Erythroblast (primary cell): ENCODE measurements at regions not wholly inside any gene's neighbourhood (a gene's known extent, or its start where the extent isn't known, plus 50 kb on each side); places are given as distances from the start of the nearest gene placed in this dataset.

ENCODE experiments used
- GATA1 ChIP-seq: IDR thresholded peaks from 2 replicates; pipeline ENCODE4 v1.6.1; 2011; ENCODE audit warnings: low read depth, mild to moderate bottlenecking, control low read depth, low read length, moderate library complexity
- POLR2A ChIP-seq: IDR thresholded peaks from 2 replicates; pipeline ENCODE4 v1.6.1; 2011; ENCODE audit warnings: mild to moderate bottlenecking, low read length

DNA sequence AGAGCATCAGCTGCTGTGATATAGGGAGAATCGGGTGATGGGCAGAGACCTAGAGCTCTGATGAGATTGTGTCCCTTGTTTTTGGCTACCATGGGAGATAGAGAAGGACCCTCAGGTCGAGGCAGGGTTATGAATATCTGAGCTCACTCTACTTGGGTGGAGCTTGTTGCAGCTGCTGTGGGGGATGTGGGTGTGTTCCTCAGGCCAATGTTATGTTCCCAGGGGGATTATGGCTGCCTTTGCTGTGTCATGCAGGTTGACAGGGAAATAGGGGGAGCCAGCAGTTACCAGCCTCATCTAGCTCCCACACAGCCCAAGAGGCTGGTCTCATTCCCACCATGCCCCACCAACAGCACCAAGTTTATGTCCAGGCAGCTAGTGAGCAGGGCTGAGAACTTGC, 131.5 kb downstream of the TRIM42 start:
- TF ChIP-seq POLR2A (no peak), GATA1 (no peak)
